ENCODE measurements at regions not wholly inside any gene's neighbourhood (a gene's known extent, or its start where the extent isn't known, plus 50 kb on each side); places are given as distances from the start of the nearest gene placed in this dataset.

GRCh38 chr2:228493852-228494251 is 312.4 kb upstream of the SPHKAP start:
- no peaks in the 10 kb centered on the region for H3K9me3 ChIP-seq
- DNase-seq (ENCODE audit: low spot score), result no peak
- WGBS, result 95% methylated on average over 3 of the region's 3 CpGs
- TF ChIP-seq POLR2A (IDR thresholded peaks at IDR 0.05) (no peak), POLR2AphosphoS5 (IDR thresholded peaks at IDR 0.05) (no peak)
- TF ChIP-seq, protein P1, sequence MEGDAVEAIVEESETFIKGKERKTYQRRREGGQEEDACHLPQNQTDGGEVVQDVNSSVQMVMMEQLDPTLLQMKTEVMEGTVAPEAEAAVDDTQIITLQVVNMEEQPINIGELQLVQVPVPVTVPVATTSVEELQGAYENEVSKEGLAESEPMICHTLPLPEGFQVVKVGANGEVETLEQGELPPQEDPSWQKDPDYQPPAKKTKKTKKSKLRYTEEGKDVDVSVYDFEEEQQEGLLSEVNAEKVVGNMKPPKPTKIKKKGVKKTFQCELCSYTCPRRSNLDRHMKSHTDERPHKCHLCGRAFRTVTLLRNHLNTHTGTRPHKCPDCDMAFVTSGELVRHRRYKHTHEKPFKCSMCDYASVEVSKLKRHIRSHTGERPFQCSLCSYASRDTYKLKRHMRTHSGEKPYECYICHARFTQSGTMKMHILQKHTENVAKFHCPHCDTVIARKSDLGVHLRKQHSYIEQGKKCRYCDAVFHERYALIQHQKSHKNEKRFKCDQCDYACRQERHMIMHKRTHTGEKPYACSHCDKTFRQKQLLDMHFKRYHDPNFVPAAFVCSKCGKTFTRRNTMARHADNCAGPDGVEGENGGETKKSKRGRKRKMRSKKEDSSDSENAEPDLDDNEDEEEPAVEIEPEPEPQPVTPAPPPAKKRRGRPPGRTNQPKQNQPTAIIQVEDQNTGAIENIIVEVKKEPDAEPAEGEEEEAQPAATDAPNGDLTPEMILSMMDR (IDR thresholded peaks at IDR 0.05), result no peak
- no peak overlapping the region for H3K27ac ChIP-seq
- intact Hi-C loops (cut with DNase I), result no loop called here
- H3K4me3 ChIP-seq, result no peak overlapping the region
- H3K27me3 ChIP-seq (replicated peaks; ENCODE audit: insufficient read depth), result no peaks in the 10 kb centered on the region
- H3K4me1 ChIP-seq (replicated peaks), result no peaks in the 10 kb centered on the region
- no peaks in the 10 kb centered on the region for H3K36me3 ChIP-seq

DNA sequence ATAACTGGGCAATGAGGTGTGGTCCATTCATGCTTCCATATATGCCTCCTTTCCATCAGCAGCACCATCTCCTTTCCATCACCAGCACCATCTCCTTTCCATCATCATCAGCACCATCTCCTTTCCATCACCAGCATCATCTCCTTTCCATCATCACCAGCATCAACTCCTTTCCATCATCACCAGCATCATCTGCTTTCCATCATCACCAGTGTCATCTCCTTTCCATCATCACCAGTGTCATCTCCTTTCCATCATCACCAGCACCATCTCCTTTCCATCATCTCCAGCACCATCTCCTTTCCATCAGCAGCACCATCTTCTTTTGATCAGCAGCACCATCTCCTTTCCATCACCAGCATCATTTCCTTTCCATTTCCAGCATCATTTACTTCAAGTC is 297.5 kb upstream of the SPHKAP start:
- TF ChIP-seq, protein P1 (IDR thresholded peaks at IDR 0.05), result no peak
- TF ChIP-seq POLR2AphosphoS5 (IDR thresholded peaks at IDR 0.05), result no peak
- no peak for TF ChIP-seq POLR2A (IDR thresholded peaks at IDR 0.05)
- DNase-seq (ENCODE audit: low spot score), result no peak

GRCh38 chr2:228474466-228474865 is 293.0 kb upstream of the SPHKAP start:
- intact Hi-C loops (cut with DNase I), result no loop called here
- no peak for DNase-seq (ENCODE audit: low spot score)
- Histone ChIP-seq H3K4me3 (no peak overlapping the region), H3K27ac (no peak overlapping the region), H3K27me3 (replicated peaks; ENCODE audit: insufficient read depth) (no peaks in the 10 kb centered on the region), H3K36me3 (no peaks in the 10 kb centered on the region), H3K4me1 (replicated peaks) (no peaks in the 10 kb centered on the region), H3K9me3 (no peaks in the 10 kb centered on the region)
- TF ChIP-seq, protein P1 (IDR thresholded peaks at IDR 0.05), result no peak
- WGBS, result 35% methylated on average over 2 of the region's 2 CpGs

More for the DNA sequence above, 297.5 kb upstream of the SPHKAP start:
- H3K27ac ChIP-seq, result no peak overlapping the region
- intact Hi-C loops (cut with DNase I), result no loop called here
- H3K27me3 ChIP-seq (replicated peaks; ENCODE audit: insufficient read depth), result no peaks in the 10 kb centered on the region
- no peaks in the 10 kb centered on the region for H3K36me3 ChIP-seq
- H3K4me3 ChIP-seq, result no peak overlapping the region
- no peaks in the 10 kb centered on the region for H3K9me3 ChIP-seq
- H3K4me1 ChIP-seq (replicated peaks), result no peaks in the 10 kb centered on the region

- no peak for TF ChIP-seq POLR2AphosphoS5 (IDR thresholded peaks at IDR 0.05)
- TF ChIP-seq, protein P1 (IDR thresholded peaks at IDR 0.05), result no peak
- no peak for TF ChIP-seq POLR2A (IDR thresholded peaks at IDR 0.05)
- intact Hi-C loops (cut with DNase I), result no loop called here
- H3K27me3 ChIP-seq (replicated peaks; ENCODE audit: insufficient read depth), result no peaks in the 10 kb centered on the region
- H3K36me3 ChIP-seq, result no peaks in the 10 kb centered on the region
- no peak for DNase-seq (ENCODE audit: low spot score)
- H3K9me3 ChIP-seq, result no peaks in the 10 kb centered on the region
- H3K27ac ChIP-seq, result no peak overlapping the region
- no peaks in the 10 kb centered on the region for H3K4me1 ChIP-seq (replicated peaks)
- no peak overlapping the region for H3K4me3 ChIP-seq
Measured at GRCh38 chr2:228469721-228470120, 288.2 kb upstream of the SPHKAP start.

DNA sequence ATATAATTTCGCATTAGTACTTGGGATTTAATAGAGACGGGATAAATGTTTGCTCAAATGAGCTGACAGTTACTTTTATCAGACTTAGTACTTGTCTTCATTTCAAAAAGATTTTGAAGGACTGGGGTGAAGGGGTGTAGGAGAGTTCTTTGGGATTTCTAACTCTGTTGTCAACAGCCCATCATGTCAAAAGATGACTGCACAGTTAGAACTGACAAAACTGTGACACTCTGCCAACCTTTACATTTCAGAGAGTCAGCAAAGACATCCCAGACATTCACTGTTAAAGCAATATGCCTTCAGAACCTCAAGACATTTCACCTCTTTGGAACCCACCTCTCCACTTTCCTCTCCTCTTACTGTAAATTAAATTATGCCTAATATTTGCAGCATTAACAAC is 285.4 kb upstream of the SPHKAP start:
- DNase-seq (ENCODE audit: low spot score), result no peak
- 88% methylated on average over 2 of the region's 2 CpGs for WGBS
- Histone ChIP-seq H3K36me3 (no peaks in the 10 kb centered on the region), H3K27ac (no peak overlapping the region), H3K4me3 (no peak overlapping the region), H3K27me3 (replicated peaks; ENCODE audit: insufficient read depth) (no peaks in the 10 kb centered on the region), H3K4me1 (replicated peaks) (no peaks in the 10 kb centered on the region), H3K9me3 (no peaks in the 10 kb centered on the region)
- intact Hi-C loops (cut with DNase I), result no loop called here
- TF ChIP-seq POLR2AphosphoS5 (IDR thresholded peaks at IDR 0.05), result no peak
- TF ChIP-seq, protein P1 (IDR thresholded peaks at IDR 0.05), result no peak
- no peak for TF ChIP-seq POLR2A (IDR thresholded peaks at IDR 0.05)
